Erythroblast (primary cell): ENCODE measurements at regions not wholly inside any gene's neighbourhood (a gene's known extent, or its start where the extent isn't known, plus 50 kb on each side); places are given as distances from the start of the nearest gene placed in this dataset.

Experiments used
- GATA1 ChIP-seq: IDR thresholded peaks from 2 replicates; pipeline ENCODE4 v1.6.1; 2011; ENCODE audit warnings: low read depth, mild to moderate bottlenecking, control low read depth, low read length, moderate library complexity
- POLR2A ChIP-seq: IDR thresholded peaks from 2 replicates; pipeline ENCODE4 v1.6.1; 2011; ENCODE audit warnings: mild to moderate bottlenecking, low read length

GRCh38 chrX:8879750-8880149 is 78.6 kb upstream of the FAM9A start:
- TF ChIP-seq POLR2A (no peak), GATA1 (no peak)
